GM18508 (cell line): ENCODE measurements at regions not wholly inside any gene's neighbourhood (a gene's known extent, or its start where the extent isn't known, plus 50 kb on each side); places are given as distances from the start of the nearest gene placed in this dataset.
"Not testable (repeated sequence)": the region's sequence is repeated elsewhere in the genome, so short reads cannot be mapped to it uniquely, and the experiment has no call there.

Experiments
- ATAC-seq: cut with Tn5 transposase; IDR thresholded peaks from one replicate; pipeline ENCODE4 v1.9.1; 2021; ENCODE audit warnings: moderate number of reproducible peaks; ENCODE audit not compliant: insufficient read depth, unreplicated experiment

DNA sequence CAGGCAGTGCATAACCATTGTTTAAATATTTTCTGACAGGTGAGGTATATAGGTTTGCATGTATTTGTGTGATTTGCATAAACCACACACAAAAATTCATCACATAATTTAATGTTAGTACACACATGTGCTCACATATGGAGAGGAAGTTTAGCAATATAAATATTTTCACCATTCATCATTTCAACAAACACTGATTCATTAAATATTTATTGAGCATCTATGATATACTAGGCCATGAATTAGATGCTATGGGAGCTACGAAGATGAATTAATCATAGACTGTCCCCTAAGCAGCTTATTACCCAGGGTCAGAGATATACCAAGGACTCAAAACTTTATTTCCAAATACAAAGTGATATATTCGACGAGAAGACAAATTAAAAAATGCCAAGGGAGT lies 311.6 kb upstream of the PIK3C3 start:
- no peak for ATAC-seq

DNA sequence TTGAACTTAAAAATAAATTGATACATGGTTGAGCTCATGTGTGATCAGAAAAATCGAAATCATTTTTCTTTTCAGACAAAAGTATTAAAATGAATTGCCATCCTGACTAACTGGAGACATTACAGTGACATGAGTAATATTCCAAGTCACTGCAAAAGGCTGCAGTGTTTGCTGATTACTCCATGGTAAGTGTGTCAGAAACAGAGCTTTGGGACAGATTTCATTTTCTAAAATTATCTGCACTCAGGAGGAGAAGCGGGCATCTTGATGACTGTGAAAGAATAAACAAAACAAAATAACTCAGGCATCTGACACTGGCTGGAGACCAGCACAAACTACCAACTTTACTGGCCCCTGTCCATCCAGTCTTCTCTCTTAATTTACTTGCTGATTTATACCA lies 312.3 kb upstream of the PIK3C3 start:
- no peak for ATAC-seq

DNA sequence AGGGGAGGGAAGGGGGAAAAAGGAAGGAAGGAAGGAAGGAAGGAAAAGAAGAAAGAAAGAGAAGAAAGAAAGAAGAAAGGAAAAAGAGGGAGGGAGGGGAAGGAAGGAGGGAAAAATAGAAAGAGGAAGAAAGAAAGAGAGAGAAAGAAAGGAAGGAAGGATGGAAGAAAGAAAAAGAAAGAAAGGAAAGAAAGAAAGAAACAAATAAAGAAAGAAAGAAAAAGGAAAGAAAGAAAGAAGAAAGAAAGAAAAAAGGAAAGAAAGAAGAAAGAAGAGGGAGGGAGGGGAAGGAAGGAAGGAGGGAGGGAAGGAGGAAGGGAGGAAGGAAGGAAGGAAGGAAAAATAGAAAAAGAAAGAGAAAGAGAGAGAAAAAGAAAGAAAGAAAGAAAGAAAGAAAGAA lies 315.8 kb upstream of the PIK3C3 start:
- ATAC-seq, result no peak

DNA sequence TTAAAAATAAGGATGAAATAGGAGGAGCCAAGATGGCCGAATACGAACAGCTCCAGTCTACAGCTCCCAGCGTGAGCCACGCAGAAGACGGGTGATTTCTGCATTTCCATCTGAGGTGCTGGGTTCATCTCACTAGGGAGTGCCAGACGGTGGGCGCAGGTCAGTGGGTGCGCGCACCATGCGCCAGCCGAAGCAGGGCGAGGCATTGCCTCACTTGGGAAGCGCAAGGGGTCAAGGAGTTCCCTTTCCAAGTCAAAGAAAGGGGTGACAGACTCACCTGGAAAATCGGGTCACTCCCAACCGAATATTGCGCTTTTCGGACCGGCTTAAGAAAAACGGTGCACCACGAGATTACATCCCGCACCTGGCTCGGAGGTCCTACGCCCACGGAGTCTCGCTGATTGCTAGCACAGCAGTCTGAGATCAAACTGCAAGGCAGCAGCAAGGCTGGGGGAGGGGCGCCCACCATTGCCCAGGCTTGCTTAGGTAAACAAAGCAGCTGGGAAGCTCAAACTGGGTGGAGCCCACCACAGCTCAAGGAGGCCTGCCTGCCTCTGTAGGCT lies 323.2 kb upstream of the PIK3C3 start:
- ATAC-seq, result not testable (repeated sequence)

DNA sequence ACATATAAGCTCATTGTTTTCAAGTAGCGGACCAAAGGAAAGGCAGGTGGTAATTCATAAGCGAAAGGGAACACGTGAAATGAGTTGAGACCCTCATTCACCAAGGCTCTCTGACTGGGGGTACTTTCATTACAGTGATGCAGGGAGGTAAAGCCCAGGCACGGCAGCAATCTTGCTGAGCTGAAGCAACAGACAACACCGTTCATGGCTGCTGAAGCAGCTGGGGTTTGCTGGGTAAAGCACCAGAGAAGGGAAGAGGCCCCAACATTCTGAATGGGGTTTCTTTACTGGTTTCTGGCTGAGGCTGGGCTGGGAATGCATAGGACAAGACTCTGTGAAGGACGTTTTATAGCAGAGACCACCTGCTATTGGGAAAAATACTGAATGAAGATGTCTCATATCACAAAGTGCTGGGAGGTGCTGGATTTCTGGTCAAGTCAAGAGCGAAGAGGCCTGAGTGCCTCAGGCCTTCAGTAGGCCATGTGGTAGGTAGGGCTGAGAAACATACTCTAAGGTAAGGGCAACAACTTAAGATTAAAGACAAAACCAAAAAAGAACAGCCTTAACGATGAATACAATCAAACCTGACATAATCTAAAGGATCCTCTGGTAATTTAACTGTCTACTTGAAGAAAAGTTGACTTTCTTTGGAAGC lies 324.7 kb upstream of the PIK3C3 start:
- ATAC-seq, result no peak

DNA sequence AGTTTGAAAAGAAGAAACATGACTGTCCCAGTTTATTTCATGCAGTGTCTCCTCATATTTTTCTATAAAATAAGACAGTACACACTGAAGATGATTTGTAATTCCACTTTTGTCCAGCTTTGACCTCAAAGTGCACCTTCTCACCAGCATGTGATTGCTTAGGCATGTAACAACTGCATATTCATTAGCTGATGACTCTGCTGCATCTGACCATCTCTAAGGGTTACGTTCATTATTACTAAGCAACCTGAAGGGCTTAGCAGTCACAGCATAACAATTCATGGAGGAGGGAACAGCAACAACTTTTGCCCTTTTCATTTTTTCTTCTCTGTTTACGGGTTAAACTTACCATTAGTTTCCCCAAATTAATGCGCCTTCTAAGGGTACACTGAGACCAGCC lies 330.6 kb upstream of the PIK3C3 start:
- ATAC-seq, result no peak

DNA sequence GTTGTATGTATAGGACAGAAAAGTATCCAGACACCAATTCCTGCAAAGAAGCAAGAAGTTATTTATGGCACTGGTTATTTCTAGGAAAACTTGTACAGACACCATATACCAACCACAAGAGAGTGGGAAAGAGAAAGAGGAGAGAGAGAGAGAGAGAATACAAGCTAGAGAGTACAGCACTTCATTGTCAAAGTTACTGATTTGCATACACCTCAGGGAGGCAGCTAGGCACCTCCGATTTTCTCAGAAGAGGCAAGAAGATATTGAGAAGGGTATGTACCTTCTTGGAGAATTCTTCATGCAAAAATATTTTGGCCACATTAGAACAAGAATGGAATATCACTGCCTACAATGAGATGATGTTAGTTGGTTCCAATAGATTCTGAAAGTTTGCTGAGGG lies 333.9 kb upstream of the PIK3C3 start:
- no peak for ATAC-seq

DNA sequence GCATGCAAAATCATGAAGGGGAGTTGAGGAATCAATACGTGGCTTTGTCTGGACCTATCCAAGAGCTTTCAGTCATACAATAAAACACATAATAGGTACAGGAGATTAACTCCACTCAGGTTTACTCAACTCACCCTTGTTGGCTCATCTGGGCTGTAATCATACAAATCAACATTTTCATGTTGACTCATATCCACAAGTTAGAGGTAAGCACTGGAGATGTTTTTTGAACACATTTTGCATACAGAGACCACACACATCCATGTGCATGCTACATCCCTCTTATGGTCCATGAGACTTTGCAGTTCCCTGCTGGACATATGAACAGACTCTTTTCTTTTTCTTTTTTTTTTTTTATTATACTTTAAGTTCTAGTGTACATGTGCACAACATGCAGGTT lies 336.9 kb upstream of the PIK3C3 start:
- ATAC-seq, result no peak

DNA sequence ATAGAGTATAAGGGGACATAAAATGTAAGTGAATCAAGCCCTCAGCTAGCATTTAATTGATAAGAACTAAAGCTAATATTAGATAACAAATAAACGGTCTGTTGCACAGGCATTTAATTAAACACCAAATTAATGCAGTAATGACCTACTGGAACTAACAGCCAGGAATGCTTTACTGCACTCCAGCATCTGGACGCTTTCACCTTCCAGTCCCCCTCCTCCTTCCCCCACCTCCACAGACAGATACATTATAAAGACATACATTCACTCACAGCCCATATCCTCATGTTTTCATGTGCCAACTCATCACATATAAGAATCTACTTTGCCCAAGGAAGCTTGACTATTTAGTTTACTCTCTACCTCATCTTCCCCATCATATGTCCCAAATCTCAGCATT lies 337.4 kb upstream of the PIK3C3 start:
- no peak for ATAC-seq

DNA sequence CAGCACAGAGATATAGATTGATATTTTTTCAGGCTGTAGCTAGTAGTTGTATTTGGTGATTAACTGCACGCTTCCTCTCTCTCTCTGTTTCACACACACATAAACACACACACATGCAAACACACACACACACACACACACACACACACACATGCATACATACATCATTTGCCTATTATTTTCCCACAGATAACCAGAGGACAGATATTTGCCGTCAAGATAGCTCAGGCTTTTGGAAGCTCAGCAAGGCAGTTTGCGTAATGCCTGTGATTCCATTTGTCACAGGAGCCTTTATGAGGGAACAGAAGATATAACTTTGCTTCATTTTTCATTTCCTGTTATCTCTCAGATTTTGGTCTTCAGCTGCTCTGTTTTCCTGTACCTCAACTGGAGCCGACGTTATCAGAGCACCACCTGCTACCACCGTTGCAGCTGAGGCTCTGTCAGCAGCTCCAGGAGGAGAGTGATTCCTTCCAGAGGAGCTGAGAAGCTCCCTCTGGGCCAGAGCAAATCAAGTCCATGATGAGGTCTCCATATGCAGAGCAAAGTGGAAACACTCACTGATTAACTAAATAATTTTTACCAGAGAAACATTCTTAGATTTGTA lies 341.9 kb upstream of the PIK3C3 start:
- no peak for ATAC-seq

DNA sequence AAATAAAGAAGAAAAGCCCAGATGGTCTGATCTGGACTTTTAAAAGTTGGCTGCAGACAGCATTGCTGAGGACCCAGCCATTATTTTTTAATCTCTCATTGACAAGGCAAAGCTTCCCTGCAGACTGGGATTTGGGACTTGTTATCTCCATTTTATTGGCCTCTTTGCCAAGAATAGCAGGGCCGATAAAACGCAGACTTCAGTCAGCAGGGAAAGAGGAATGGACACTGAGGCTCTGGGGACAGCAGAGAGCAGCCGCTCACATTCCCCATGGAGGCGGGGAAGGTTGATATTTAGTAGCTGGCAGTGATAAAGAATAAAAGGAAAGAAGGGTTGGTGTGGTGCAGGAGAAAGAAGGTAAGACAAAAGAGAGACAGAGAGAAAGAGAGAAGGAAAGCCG lies 350.1 kb upstream of the PIK3C3 start:
- ATAC-seq, result no peak

DNA sequence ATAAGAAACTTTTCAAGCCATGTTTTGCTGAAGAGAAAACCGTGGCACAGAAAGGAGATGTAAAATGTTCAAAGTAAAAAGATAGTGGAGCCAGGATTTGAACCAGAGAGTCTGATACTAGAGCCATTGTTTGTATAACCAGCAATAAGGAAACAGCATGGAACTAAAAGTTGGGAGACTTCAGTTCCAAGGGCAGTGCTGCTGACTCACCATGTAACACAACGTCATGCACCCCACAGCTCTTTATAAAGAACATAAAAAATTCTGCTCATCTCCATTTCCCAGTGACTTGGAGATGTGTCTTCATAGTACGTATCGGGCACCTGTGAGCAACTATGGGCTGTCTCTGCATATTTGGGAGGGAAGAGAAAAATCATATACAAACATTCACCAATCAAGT lies 353.0 kb upstream of the PIK3C3 start:
- no peak for ATAC-seq

DNA sequence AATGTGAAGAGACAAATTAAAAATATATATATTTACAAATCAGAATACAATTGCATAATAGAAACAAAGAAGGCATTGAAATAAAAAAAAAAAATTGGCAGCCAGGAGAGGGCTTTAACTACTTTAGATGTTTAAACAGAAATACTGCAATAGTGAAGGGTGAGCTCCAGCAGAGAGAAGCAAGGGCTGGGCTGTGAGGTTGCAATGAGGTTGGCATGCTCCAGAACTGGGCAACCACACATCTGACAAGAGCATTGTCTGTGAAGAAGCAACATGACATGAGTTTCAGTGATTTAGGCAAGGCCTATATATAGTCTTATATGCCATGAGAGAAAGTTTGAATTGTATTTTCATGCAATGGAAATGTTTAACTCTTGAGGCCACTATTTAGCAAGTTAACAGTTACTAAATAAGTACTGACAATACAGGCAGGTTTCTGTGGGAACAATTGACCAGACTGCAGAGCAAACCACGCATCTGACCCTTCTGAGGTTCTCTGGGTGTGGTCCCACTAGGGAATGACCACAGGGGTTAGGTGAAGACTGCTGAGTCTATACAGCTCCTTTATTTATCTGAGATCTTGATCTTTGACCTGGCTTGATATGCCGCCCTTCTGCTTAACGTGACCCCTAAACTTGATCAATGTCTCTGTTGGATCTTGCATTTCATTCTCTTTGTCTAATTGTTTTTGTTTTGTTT lies 354.2 kb upstream of the PIK3C3 start:
- no peak for ATAC-seq

DNA sequence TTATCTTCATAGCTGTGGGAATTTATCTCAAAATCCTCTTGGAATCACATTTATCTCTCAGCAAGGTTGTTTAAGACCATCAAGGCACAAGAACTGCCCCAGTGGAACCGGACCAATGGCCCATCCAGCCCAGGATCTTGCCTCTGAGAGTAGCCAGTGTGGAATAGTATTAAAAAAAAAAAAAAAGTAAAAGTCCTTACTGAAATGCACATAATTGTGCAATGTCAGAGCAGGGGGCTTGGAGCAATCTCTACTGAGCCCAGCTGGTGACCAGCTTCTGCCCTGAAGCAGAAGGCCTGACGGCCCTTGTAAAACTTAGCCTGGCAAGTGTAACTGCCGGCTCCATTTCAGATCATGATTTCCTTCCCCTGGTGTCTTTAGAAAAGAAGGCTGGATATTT lies 355.6 kb upstream of the PIK3C3 start:
- ATAC-seq, result no peak

DNA sequence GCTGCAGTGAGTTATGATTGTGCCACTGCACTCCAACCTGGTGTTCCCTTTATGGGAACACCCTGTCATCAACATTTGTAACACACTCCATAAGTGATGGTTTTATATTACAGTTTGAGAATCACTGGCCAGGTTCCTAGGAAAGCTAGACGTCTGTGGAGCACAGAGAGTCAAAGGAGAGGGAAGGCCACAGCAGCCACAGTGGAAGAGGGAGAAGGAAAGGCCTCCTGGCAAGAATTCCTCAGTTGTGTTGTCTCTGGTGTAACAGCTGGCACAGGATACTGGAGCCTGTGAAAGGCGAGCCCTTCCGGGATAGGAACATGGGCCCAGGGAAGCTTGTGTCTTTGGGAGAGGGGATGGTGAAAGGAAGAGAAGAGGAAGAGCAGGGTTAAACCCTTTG lies 360.5 kb upstream of the PIK3C3 start:
- no peak for ATAC-seq

DNA sequence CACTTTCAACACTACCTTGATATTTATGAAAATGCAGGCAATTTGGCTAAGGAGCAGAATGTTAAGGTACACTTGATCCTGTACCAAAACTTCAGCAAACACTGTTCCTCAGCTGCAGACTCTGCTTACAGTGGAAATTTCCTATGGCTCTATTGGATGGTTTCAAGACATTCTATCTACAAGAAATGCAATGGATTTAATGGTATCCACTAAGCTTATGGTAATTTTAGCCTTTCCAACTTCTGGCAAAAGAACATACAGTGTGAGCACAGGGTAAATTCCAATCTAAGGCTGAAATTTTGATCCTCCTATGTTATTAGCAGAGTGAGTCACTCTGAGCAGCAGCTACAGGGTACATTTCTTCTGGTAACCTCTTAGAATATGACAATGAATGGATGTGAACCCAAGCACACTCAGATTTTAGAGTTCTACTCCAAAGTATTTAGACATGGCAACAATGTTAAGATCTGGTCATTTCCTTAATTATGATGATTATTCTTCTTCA lies 361.8 kb upstream of the PIK3C3 start:
- no peak for ATAC-seq

DNA sequence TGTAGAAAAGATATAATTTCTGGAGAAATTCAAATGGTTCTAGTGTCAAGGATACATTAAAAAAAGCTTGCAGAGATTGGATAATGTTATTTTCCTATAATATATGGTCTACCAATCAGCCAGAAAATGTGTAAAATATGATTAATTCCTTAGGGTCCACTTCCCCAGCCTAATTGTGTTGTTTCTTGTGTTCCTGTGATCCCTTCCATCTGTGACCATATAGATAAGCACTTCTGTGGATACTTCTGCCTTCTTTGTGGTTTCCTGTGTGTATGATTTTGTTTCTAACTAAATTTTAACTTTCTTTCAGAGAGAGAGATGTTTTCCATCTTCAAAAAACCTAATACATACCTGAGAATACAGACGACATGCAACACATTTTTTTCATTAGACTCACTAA lies 367.1 kb upstream of the PIK3C3 start:
- ATAC-seq, result no peak

DNA sequence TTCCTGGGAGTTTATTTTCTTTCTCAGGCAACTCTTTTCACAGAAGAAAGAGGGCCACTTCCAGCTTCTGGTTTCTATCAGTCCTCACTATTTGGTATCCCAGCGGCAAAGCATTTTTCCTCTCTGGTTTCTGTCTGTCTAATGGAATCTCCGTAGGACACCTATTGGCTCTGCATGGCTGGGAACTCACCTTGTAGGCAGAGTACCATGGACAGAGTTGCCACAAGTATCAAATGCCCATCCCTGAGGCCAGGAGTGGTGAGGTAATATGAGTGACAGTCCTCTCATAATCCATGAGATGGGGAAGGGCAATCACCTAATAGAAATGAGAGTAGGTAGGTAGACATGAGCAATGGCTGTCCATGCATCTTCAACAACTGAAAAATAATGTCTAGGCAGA lies 369.5 kb upstream of the PIK3C3 start:
- ATAC-seq, result no peak

DNA sequence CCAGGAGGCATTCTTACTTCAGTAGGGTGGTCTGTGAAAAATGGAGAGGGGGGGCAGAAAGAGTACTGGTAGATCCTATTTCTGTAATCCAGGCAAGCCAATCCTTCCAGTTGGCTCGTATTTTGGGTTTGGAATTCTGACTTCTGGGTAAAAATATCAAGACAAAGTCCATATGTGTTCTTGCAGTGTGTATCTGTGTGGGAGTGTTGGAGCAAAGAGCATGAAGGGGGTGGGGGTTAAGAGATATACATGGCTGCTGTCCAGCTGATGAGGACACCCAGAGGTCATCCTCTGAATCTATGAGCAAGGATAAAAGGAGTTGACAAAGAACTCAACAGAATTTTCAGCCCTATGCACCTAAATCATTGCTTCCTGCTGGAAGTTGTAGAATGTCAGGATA lies 375.8 kb upstream of the PIK3C3 start:
- no peak for ATAC-seq

DNA sequence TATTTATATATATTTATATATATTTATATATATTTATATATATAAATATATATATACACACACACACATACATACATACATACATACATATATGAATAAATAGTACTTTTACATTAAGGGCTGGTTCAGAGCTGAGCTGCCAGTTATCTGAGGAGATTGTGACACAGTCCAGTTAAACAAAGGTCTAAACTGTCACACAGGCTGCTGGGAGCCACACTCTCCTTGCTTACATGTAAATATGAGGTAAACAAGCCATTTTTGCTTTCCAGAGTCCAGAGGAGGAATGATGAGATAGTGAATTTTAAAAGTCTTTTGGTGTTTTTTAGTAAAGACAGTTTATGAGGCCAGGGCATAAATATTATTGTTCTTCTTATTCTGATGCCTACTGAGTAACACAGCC lies 377.5 kb upstream of the PIK3C3 start:
- ATAC-seq, result no peak

DNA sequence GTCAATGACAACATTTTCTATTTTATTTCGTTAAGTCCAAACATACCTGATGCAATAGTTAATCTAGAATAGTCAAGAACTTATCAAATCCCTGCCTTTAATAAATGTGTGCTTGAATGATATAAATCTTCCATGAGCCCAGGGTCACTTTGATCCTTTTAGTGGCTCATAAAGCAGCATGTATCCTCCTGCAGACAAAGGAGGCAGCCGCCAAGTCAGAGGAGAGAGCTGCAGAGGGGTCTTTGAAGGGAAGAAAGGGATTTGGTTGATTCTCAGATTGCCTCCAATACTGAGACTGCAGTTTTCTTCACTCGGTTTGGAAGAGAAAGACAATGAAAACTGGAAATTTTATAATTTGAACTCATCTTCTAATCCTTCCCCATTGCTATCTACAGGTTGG lies 378.4 kb upstream of the PIK3C3 start:
- no peak for ATAC-seq
